ENCODE measurements at regions not wholly inside any gene's neighbourhood (a gene's known extent, or its start where the extent isn't known, plus 50 kb on each side); places are given as distances from the start of the nearest gene placed in this dataset.

- Mint-ChIP-seq H3K36me3 (ENCODE audit: unreplicated experiment) (no peaks in the 10 kb centered on the region), H3K4me1 (ENCODE audit: unreplicated experiment) (no peaks in the 10 kb centered on the region), H3K27me3 (ENCODE audit: unreplicated experiment) (no peaks in the 10 kb centered on the region), H3K4me3 (ENCODE audit: unreplicated experiment) (no peak overlapping the region), H3K27ac (ENCODE audit: unreplicated experiment) (no peak overlapping the region), H3K9me3 (ENCODE audit: unreplicated experiment) (peaks cover 21% of the 10 kb centered on the region)
- TF ChIP-seq, protein P1, sequence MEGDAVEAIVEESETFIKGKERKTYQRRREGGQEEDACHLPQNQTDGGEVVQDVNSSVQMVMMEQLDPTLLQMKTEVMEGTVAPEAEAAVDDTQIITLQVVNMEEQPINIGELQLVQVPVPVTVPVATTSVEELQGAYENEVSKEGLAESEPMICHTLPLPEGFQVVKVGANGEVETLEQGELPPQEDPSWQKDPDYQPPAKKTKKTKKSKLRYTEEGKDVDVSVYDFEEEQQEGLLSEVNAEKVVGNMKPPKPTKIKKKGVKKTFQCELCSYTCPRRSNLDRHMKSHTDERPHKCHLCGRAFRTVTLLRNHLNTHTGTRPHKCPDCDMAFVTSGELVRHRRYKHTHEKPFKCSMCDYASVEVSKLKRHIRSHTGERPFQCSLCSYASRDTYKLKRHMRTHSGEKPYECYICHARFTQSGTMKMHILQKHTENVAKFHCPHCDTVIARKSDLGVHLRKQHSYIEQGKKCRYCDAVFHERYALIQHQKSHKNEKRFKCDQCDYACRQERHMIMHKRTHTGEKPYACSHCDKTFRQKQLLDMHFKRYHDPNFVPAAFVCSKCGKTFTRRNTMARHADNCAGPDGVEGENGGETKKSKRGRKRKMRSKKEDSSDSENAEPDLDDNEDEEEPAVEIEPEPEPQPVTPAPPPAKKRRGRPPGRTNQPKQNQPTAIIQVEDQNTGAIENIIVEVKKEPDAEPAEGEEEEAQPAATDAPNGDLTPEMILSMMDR (IDR thresholded peaks at IDR 0.05), result no peak
- DNase-seq (ENCODE audit: extremely low spot score, unreplicated experiment), result no peak
Measured at GRCh38 chr7:70884440-70884764, 247.5 kb upstream of the GALNT17 start.

- DNase-seq (ENCODE audit: extremely low spot score, unreplicated experiment), result no peak
- TF ChIP-seq, protein P1 (IDR thresholded peaks at IDR 0.05), result no peak
- no peak overlapping the region for H3K27ac Mint-ChIP-seq (ENCODE audit: unreplicated experiment)
- H3K4me1 Mint-ChIP-seq (ENCODE audit: unreplicated experiment), result no peaks in the 10 kb centered on the region
- H3K27me3 Mint-ChIP-seq (ENCODE audit: unreplicated experiment), result no peaks in the 10 kb centered on the region
- no peaks in the 10 kb centered on the region for H3K36me3 Mint-ChIP-seq (ENCODE audit: unreplicated experiment)
- H3K4me3 Mint-ChIP-seq (ENCODE audit: unreplicated experiment), result no peak overlapping the region
- peaks cover 25% of the 10 kb centered on the region for H3K9me3 Mint-ChIP-seq (ENCODE audit: unreplicated experiment)
Measured at GRCh38 chr7:70884809-70885208, 247.1 kb upstream of the GALNT17 start.

DNA sequence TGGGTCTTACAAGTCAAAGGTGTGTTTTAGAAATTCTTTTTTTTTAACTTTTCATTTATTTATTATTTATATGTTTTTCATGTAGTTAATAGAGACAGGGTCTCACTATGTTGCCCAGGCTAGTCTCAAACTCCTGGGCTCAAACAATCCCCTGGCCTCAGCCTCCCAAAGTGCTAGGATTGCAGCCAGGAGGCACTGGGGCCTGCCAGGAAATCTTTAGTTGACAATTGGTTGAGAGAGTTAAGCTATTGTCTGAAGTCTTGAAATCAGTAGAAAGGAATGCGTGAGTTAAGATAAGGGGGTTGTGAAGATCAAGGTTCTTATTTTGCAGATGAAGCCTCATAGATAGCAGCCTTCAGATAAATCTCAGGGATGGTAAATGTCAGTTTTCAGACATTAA is 245.4 kb upstream of the GALNT17 start:
- H3K4me3 Mint-ChIP-seq (ENCODE audit: unreplicated experiment), result no peak overlapping the region
- H3K9me3 Mint-ChIP-seq (ENCODE audit: unreplicated experiment), result peaks cover 28% of the 10 kb centered on the region
- DNase-seq (ENCODE audit: extremely low spot score, unreplicated experiment), result no peak
- H3K4me1 Mint-ChIP-seq (ENCODE audit: unreplicated experiment), result no peaks in the 10 kb centered on the region
- no peaks in the 10 kb centered on the region for H3K36me3 Mint-ChIP-seq (ENCODE audit: unreplicated experiment)
- no peaks in the 10 kb centered on the region for H3K27me3 Mint-ChIP-seq (ENCODE audit: unreplicated experiment)
- H3K27ac Mint-ChIP-seq (ENCODE audit: unreplicated experiment), result no peak overlapping the region
- TF ChIP-seq, protein P1 (IDR thresholded peaks at IDR 0.05), result no peak

GRCh38 chr7:70887186-70887585 is 244.8 kb upstream of the GALNT17 start:
- H3K4me1 Mint-ChIP-seq (ENCODE audit: unreplicated experiment), result no peaks in the 10 kb centered on the region
- no peak overlapping the region for H3K27ac Mint-ChIP-seq (ENCODE audit: unreplicated experiment)
- DNase-seq (ENCODE audit: extremely low spot score, unreplicated experiment), result no peak
- H3K36me3 Mint-ChIP-seq (ENCODE audit: unreplicated experiment), result no peaks in the 10 kb centered on the region
- H3K27me3 Mint-ChIP-seq (ENCODE audit: unreplicated experiment), result no peaks in the 10 kb centered on the region
- peaks cover 28% of the 10 kb centered on the region for H3K9me3 Mint-ChIP-seq (ENCODE audit: unreplicated experiment)
- TF ChIP-seq, protein P1 (IDR thresholded peaks at IDR 0.05), result no peak
- no peak overlapping the region for H3K4me3 Mint-ChIP-seq (ENCODE audit: unreplicated experiment)

DNA sequence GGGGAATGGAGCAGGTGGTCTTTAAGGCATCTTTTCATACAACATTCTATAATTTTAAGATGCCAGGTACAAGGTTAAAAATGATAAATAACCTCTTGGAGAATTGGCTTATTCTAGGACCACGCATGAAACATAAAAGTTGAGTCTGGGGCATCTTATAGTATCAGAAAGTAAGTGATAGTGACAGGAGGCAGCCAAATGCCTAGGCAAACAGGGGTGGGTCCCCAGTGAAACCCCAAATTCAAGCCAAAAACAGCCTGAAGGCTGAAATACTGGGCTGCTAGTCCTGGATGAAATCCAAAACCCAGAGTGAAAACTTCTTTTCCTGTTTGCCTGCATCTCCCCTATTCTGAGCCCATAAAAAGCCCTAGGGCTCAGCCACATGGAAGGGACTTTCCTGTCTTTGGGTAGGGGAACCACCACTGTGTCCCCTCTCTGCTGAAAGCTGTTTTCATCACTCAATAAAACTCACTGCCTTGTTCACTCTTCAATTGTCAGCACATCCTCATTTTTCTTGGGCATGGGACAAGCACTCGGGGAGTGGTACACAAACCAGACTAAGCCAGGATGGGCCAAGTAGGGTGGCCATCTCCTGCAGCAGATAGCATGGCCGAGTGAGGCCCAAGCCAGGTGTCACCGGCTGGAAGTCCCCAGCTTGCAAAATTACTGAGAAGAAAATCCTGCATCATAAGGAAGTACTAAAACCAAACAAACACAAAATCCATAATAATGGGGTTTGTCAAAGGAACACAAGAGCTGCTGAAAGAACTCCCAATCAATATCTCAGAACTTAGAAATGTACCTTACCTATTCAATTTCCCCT is 241.6 kb upstream of the GALNT17 start:
- H3K4me3 Mint-ChIP-seq (ENCODE audit: unreplicated experiment), result no peak overlapping the region
- H3K9me3 Mint-ChIP-seq (ENCODE audit: unreplicated experiment), result peaks cover 20% of the 10 kb centered on the region
- no peak for DNase-seq (ENCODE audit: extremely low spot score, unreplicated experiment)
- H3K27me3 Mint-ChIP-seq (ENCODE audit: unreplicated experiment), result no peaks in the 10 kb centered on the region
- TF ChIP-seq, protein P1 (IDR thresholded peaks at IDR 0.05), result no peak
- no peaks in the 10 kb centered on the region for H3K4me1 Mint-ChIP-seq (ENCODE audit: unreplicated experiment)
- H3K27ac Mint-ChIP-seq (ENCODE audit: unreplicated experiment), result no peak overlapping the region
- H3K36me3 Mint-ChIP-seq (ENCODE audit: unreplicated experiment), result no peaks in the 10 kb centered on the region

Measured in osteocyte (in vitro differentiated cells).